Motor neuron (in vitro differentiated cells): ENCODE measurements at regions not wholly inside any gene's neighbourhood (a gene's known extent, or its start where the extent isn't known, plus 50 kb on each side); places are given as distances from the start of the nearest gene placed in this dataset.
"Not testable (repeated sequence)": the region's sequence is repeated elsewhere in the genome, so short reads cannot be mapped to it uniquely, and the experiment has no call there.

Experiments
- ATAC-seq, 8 experiments: fragments of 200-7000 bp; cut with Tn5 transposase; replicated peaks in 6 of 8; 2 replicates each; pipeline ENCODE4 v1.8.0; 2021; ENCODE audit warnings: mild to moderate bottlenecking in 8 of 8, moderate library complexity in 8 of 8
- H3K27ac ChIP-seq, 2 donors: fragments of 250-450 bp; sonication (Bioruptor Pico); 2 replicates each; pipeline ENCODE4 v1.9.0; 2021; ENCODE audit warnings: antibody characterized with exemption in 2 of 2, mild to moderate bottlenecking in 2 of 2, moderate library complexity in 1 of 2
- H3K4me1 ChIP-seq, 2 donors: fragments of 250-450 bp; sonication (Bioruptor Pico); replicated peaks in 1 of 2; 2 replicates each; pipeline ENCODE4 v1.6.1; 2021; ENCODE audit warnings: antibody characterized with exemption in 2 of 2, mild to moderate bottlenecking in 2 of 2, moderate library complexity in 1 of 2
- H3K4me3 ChIP-seq, 5 donors: fragments of 250-450 bp; sonication (Bioruptor Pico); 2 replicates each; pipeline ENCODE4 v1.9.0; 2021; ENCODE audit warnings: antibody characterized with exemption in 5 of 5, mild to moderate bottlenecking in 5 of 5, moderate library complexity in 4 of 5
- WGBS, 10 experiments: fragments of 450-650 bp; shearing (Covaris generic); methylation state at CpG; one replicate each; pipeline ENCODE4 v1.0.0; 2022; 5-methylcytosine and 5-hydroxymethylcytosine counted together
- in situ Hi-C, 9 experiments: fragments of 400-800 bp; cut with MboI; loops; one replicate each; pipeline ENCODE4 v1.15.0; 2021; ENCODE audit warnings: low sequenced_read_pairs in 9 of 9, low pct_unique_long_range_greater_than_20kb in 2 of 9; ENCODE audit not compliant: unreplicated experiment in 9 of 9

- Histone ChIP-seq H3K4me3 (no peak overlapping the region), H3K4me1 (no peaks in the 10 kb centered on the region), H3K27ac (no peak overlapping the region)
- in situ Hi-C loops = loop anchor here in 6 of 9 experiments (25.0 kb wide), 2 partner anchors 169 to 269 kb away; partner anchors contain the start of gene NAMPT (in 1 of the 6)
- no peak for ATAC-seq
Measured at GRCh38 chr7:106456329-106456728, 171.5 kb upstream of the NAMPT start.

GRCh38 chr7:106452031-106452851 is 167.5 kb upstream of the NAMPT start:
- Histone ChIP-seq H3K4me3 (no peak overlapping the region), H3K4me1 (no peaks in the 10 kb centered on the region), H3K27ac (no peak overlapping the region)
- in situ Hi-C loops = loop anchor here in 6 of 9 experiments (25.0 kb wide), 2 partner anchors 165 to 265 kb away; partner anchors contain the start of gene NAMPT (in 1 of the 6)
- ATAC-seq = no peak
- 31 to 87% (median 76%) methylated on average over 3 to 5 of the region's 5 CpGs; no CpG with 5 or more reads in 1 of the 10 experiments for WGBS, 10 experiments

GRCh38 chr7:106451171-106451570 is 166.4 kb upstream of the NAMPT start:
- in situ Hi-C loops = loop anchor here in 6 of 9 experiments (25.0 kb wide), 2 partner anchors 164 to 264 kb away; partner anchors contain the start of gene NAMPT (in 1 of the 6)
- no peak overlapping the region for H3K27ac ChIP-seq
- H3K4me1 ChIP-seq = no peaks in the 10 kb centered on the region
- 60 to 90% (median 83%) methylated on average over 1 to 4 of the region's 4 CpGs for WGBS, 10 experiments
- H3K4me3 ChIP-seq = no peak overlapping the region
- no peak for ATAC-seq

- Histone ChIP-seq H3K27ac (no peak overlapping the region), H3K4me1 (no peaks in the 10 kb centered on the region), H3K4me3 (no peak overlapping the region)
- WGBS, 10 experiments = 14 to 100% (median 55%) methylated on average over 1 to 3 of the region's 3 CpGs
- ATAC-seq = no peak
- in situ Hi-C loops = loop anchor here in 6 of 9 experiments (25.0 kb wide), 2 partner anchors 163 to 263 kb away; partner anchors contain the start of gene NAMPT (in 1 of the 6)
Measured at GRCh38 chr7:106450716-106451115, 165.9 kb upstream of the NAMPT start.

GRCh38 chr7:106448992-106449859 is 164.4 kb upstream of the NAMPT start:
- no peaks in the 10 kb centered on the region for H3K4me1 ChIP-seq
- no peak for ATAC-seq
- in situ Hi-C loops = no loop called here
- 17 to 100% (median 77%) methylated on average over 1 to 7 of the region's 7 CpGs for WGBS, 10 experiments
- H3K27ac ChIP-seq = no peak overlapping the region
- H3K4me3 ChIP-seq = no peak overlapping the region

- no peak overlapping the region for H3K4me3 ChIP-seq
- H3K27ac ChIP-seq = no peak overlapping the region
- in situ Hi-C loops = no loop called here
- H3K4me1 ChIP-seq = no peaks in the 10 kb centered on the region
- 0 to 75% (median 66%) methylated on average over 1 of the region's 1 CpG; no CpG with 5 or more reads in 6 of the 10 experiments for WGBS, 10 experiments
- peak in 2 of 8 experiments; percentile 23 to 31 for ATAC-seq
Measured at GRCh38 chr7:106448346-106448991, 163.7 kb upstream of the NAMPT start.

- Histone ChIP-seq H3K4me3 (no peak overlapping the region), H3K27ac (no peak overlapping the region), H3K4me1 (no peaks in the 10 kb centered on the region)
- ATAC-seq = no peak
- 56 to 100% (median 94%) methylated on average over 1 to 3 of the region's 3 CpGs; no CpG with 5 or more reads in 1 of the 10 experiments for WGBS, 10 experiments
- in situ Hi-C loops = no loop called here
Measured at GRCh38 chr7:106447318-106447847, 162.6 kb upstream of the NAMPT start.

GRCh38 chr7:106445366-106445765 is 160.6 kb upstream of the NAMPT start:
- in situ Hi-C loops = not testable (repeated sequence)

GRCh38 chr7:106444068-106444655 is 159.4 kb upstream of the NAMPT start:
- in situ Hi-C loops = no loop called here
- H3K27ac ChIP-seq = no peak overlapping the region
- no peaks in the 10 kb centered on the region for H3K4me1 ChIP-seq
- H3K4me3 ChIP-seq = no peak overlapping the region
- no peak for ATAC-seq
- WGBS, 10 experiments = 38 to 92% (median 58%) methylated on average over 1 of the region's 1 CpG; no CpG with 5 or more reads in 4 of the 10 experiments

More at GRCh38 chr7:106445366-106445765, 160.6 kb upstream of the NAMPT start:
- not testable (repeated sequence) for H3K4me1 ChIP-seq, ATAC-seq, H3K4me3 ChIP-seq, H3K27ac ChIP-seq

GRCh38 chr7:106443156-106443555 is 158.4 kb upstream of the NAMPT start:
- no peak for ATAC-seq
- in situ Hi-C loops = no loop called here
- Histone ChIP-seq H3K27ac (no peak overlapping the region), H3K4me1 (no peaks in the 10 kb centered on the region), H3K4me3 (no peak overlapping the region)
- WGBS, 10 experiments = 63 to 92% (median 78%) methylated on average over 1 to 4 of the region's 4 CpGs

- Histone ChIP-seq H3K27ac (no peak overlapping the region), H3K4me3 (no peak overlapping the region), H3K4me1 (no peaks in the 10 kb centered on the region)
- 33 to 86% (median 63%) methylated on average over 1 of the region's 1 CpG; no CpG with 5 or more reads in 4 of the 10 experiments for WGBS, 10 experiments
- no peak for ATAC-seq
- in situ Hi-C loops = no loop called here
Measured at GRCh38 chr7:106442476-106442875, 157.7 kb upstream of the NAMPT start.

GRCh38 chr7:106441343-106441742 is 156.6 kb upstream of the NAMPT start:
- 0 to 100% (median 84%) methylated on average over 1 to 2 of the region's 2 CpGs; no CpG with 5 or more reads in 4 of the 10 experiments for WGBS, 10 experiments
- H3K4me1 ChIP-seq, H3K27ac ChIP-seq, in situ Hi-C loops, H3K4me3 ChIP-seq, ATAC-seq: not testable (repeated sequence)
